AG09309 (cell line): ENCODE measurements at regions not wholly inside any gene's neighbourhood (a gene's known extent, or its start where the extent isn't known, plus 50 kb on each side); places are given as distances from the start of the nearest gene placed in this dataset.

Source experiments
- DNase-seq: peaks from one replicate; pipeline ENCODE4 v3.0.0-alpha.2; 2010; ENCODE audit warnings: low read depth
- H3K4me3 ChIP-seq: 2 replicates; pipeline ENCODE4 v1.5.1; 2011; ENCODE audit warnings: mild to moderate bottlenecking, low read depth, low read length, moderate library complexity; ENCODE audit not compliant: control insufficient read depth
- TF ChIP-seq, protein P1 (sequence below): IDR thresholded peaks from 2 replicates; pipeline ENCODE4 v1.5.1; 2011; ENCODE audit warnings: mild to moderate bottlenecking, low read depth, low read length, inconsistent platforms; ENCODE audit not compliant: insufficient read depth, control insufficient read depth; ENCODE audit errors: missing control alignments

DNA sequence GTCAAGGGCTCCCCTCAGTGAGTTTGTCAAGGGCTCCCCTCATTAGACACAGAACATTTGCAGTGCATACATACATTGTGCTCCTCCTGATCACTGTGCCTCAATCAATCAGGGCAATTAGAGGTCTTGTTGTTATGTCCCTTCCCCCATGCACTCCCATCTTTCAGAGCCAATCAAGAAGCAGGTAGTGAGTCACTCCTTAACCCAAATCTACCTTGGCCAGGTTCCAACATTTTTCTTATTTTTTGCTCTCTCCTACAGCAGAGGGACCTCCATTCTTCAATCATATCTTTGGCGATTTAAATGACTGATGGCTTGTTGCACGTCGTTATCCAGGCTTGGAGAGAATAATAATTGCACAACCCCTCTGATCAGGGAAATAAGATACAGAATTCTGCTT is 409.9 kb upstream of the SPTLC3 start:
- H3K4me3 ChIP-seq: no peak overlapping the region
- no peak for DNase-seq

DNA sequence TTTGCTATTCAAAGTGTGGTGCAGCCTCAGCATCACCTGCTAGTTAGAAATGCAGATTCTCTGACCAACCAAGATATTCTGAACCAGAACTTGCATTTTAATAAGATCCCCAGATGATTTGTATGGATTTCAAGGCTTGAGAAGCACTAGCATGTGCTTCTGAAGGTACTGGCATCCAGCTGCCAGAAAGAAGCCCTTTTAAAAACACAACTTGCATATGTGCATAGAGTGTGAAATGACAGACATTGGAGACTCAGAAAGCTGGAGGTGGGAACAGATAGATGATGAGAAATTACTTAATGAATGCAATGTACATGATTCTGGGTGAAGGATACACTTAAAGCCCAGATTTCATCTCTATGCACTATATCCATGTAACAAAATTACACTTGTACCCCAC is 409.3 kb upstream of the SPTLC3 start:
- TF ChIP-seq, protein P1, sequence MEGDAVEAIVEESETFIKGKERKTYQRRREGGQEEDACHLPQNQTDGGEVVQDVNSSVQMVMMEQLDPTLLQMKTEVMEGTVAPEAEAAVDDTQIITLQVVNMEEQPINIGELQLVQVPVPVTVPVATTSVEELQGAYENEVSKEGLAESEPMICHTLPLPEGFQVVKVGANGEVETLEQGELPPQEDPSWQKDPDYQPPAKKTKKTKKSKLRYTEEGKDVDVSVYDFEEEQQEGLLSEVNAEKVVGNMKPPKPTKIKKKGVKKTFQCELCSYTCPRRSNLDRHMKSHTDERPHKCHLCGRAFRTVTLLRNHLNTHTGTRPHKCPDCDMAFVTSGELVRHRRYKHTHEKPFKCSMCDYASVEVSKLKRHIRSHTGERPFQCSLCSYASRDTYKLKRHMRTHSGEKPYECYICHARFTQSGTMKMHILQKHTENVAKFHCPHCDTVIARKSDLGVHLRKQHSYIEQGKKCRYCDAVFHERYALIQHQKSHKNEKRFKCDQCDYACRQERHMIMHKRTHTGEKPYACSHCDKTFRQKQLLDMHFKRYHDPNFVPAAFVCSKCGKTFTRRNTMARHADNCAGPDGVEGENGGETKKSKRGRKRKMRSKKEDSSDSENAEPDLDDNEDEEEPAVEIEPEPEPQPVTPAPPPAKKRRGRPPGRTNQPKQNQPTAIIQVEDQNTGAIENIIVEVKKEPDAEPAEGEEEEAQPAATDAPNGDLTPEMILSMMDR: no peak

More for the DNA sequence above, 409.9 kb upstream of the SPTLC3 start:
- TF ChIP-seq, protein P1: no peak

DNA sequence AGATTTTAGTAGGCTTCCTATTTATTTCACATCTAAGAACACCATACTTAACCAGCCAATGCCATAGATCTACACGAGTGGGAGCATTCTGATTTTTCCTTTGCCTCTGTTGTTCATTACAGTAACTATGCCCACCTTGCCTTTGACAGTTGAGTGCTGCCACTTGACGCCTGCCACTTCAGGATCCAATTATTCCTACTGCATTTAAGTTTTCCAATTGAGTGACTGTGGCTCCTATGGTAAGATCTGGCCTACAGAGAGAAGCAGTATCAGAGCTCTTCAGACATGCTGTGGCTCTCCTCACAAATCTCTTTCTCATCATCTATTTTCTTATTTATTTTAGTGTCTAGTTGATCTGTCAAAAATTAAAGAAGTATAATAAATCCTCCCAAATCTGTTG is 403.0 kb upstream of the SPTLC3 start:
- no peak for DNase-seq

More for the DNA sequence above, 409.3 kb upstream of the SPTLC3 start:
- no peak for DNase-seq
- H3K4me3 ChIP-seq: no peak overlapping the region

DNA sequence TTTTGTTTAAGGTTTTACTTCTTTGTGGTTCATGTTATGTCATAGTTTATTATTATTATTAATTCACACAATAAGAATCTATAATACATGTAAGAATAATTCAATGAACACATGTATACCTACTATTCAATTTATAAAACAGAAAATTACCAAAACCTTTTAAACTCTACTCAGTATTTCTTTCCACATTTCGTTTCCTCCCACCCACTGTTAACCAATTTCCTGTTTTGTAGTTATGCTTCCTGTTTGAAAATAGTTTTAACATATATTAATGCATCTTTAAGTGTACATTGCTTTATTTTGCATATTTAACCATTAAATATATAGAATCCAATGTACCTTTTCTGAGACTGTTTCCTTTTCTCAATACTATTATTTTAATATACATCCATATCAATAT is 397.9 kb upstream of the SPTLC3 start:
- H3K4me3 ChIP-seq: no peak overlapping the region
- TF ChIP-seq, protein P1: no peak
- DNase-seq: no peak

More for the DNA sequence above, 403.0 kb upstream of the SPTLC3 start:
- TF ChIP-seq, protein P1: no peak
- no peak overlapping the region for H3K4me3 ChIP-seq

DNA sequence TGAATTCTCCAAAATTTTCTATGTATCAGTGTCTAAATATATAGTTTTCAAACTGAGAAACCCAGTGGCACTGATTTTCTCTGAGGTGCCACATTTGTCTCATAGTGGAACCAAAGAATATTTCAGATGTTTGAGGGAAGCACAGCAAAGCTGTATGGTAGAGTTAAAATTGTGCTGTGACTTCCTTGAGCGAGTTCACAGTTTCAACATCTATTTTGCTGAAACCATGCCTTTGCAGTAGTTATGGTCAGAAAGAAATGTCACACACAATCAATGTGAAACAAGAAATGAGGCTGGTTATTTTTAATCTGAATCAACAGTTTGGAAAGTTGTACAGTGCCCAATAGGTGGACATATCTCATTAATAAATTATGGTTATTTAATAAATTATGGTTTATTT is 394.0 kb upstream of the SPTLC3 start:
- TF ChIP-seq, protein P1: no peak
- no peak for DNase-seq

DNA sequence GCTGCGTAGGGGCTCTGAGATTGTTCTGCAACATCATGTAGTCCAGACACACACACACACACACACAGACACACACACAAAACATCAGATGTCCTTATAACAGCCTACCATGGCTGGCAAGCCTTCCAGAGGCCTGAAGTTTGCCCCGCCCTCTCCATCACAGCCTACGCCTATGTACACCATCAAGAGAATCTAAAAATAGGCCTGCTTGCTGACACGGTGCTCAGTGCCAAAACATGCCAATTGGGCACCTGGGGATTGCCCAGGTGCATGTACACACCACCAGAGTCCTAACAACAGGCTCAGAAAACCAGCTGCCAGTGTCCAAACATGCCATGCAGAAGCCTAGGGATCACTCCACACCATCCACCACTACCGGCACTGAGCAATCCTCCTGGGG is 391.7 kb upstream of the SPTLC3 start:
- no peak overlapping the region for H3K4me3 ChIP-seq
- no peak for DNase-seq
- TF ChIP-seq, protein P1: no peak

More for the DNA sequence above, 394.0 kb upstream of the SPTLC3 start:
- no peak overlapping the region for H3K4me3 ChIP-seq

DNA sequence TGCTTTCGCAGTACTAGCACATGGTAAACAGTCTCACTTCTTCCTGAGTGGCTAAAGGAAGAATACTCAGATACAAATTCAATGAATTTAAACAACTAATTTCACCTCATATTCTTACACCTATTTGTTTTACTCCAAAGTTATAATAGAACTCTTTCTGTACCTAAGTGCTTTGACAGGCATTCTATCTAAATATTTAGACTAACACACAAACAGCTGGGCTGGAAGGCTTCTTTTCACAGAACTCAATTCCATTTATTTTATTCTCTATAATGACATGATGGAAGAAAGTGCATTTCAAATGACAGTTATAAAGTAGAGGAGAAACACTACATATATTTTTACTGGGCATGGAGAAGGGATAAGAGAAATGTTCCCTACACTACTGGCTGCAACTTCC is 384.9 kb upstream of the SPTLC3 start:
- TF ChIP-seq, protein P1: no peak
- DNase-seq: no peak
- H3K4me3 ChIP-seq: no peak overlapping the region
